Astrocyte of the spinal cord (primary cell): ENCODE measurements at regions not wholly inside any gene's neighbourhood (a gene's known extent, or its start where the extent isn't known, plus 50 kb on each side); places are given as distances from the start of the nearest gene placed in this dataset.

ENCODE experiments used
- DNase-seq: peaks from one replicate; pipeline ENCODE4 v3.0.0; 2011; ENCODE audit warnings: low read depth, low spot score
- H3K4me3 ChIP-seq: 2 replicates; pipeline ENCODE4 v1.5.1; 2011; ENCODE audit warnings: low read depth, mild to moderate bottlenecking, low read length, moderate library complexity
- in situ Hi-C: cut with HindIII; loops from 2 replicates; pipeline ENCODE4 v1.10.0; 2017; ENCODE audit warnings: low sequenced_read_pairs
- TF ChIP-seq, protein P1 (sequence below): IDR thresholded peaks from 2 replicates; pipeline ENCODE4 v1.5.1; 2012; ENCODE audit warnings: low read depth, mild to moderate bottlenecking, low read length, inconsistent platforms

DNA sequence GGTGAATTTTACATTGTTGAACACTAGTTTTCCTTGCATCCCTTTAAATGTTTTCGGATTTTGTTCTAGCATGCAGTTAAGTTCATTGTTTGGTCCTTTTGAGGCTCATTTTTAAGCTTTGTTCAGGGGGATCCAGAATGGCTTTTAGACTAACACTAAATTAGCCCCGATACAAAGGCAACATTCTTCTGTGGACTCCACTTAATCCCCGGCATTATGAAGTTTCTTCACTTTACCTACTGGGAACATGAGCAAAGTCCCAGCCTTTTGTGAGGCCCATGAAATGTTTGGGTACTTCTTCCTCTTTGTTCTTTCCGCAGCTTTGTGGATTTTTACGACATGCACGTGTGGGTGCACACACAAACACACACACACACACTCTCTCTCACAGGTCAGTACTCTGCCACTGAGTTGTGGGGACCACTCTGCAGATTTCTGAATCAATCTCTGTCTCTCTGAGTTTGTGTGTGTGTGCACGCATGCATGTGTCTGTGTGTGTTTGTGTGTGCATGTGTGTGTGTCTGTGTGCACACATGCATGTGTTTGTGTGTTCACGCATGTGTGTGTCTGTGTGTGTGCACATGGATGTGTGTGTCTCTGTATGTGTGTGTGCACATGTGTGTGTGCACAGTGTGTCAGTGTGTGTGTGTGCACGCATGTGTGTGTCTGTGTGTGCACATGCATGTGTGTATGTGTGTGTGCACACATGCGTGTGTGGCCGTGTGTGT, 240.4 kb upstream of the TNRC6C start:
- DNase-seq = no peak
- H3K4me3 ChIP-seq = no peak overlapping the region
- in situ Hi-C loops = no loop called here
- TF ChIP-seq, protein P1, sequence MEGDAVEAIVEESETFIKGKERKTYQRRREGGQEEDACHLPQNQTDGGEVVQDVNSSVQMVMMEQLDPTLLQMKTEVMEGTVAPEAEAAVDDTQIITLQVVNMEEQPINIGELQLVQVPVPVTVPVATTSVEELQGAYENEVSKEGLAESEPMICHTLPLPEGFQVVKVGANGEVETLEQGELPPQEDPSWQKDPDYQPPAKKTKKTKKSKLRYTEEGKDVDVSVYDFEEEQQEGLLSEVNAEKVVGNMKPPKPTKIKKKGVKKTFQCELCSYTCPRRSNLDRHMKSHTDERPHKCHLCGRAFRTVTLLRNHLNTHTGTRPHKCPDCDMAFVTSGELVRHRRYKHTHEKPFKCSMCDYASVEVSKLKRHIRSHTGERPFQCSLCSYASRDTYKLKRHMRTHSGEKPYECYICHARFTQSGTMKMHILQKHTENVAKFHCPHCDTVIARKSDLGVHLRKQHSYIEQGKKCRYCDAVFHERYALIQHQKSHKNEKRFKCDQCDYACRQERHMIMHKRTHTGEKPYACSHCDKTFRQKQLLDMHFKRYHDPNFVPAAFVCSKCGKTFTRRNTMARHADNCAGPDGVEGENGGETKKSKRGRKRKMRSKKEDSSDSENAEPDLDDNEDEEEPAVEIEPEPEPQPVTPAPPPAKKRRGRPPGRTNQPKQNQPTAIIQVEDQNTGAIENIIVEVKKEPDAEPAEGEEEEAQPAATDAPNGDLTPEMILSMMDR = no peak

DNA sequence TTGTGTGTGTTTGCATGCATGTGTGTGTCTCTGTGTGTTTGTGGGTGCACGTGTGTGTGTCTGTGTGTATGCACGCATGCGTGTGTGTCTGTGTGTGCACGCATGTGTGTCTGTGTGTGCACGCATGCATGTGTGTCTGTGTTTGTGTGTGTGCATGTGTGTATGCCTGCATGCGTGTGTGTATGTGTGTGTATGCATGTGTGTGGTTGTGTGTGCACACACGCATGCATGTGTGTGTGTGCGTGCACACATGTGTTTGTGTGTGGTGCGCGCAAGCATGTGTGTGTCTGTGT, 239.9 kb upstream of the TNRC6C start:
- DNase-seq = no peak
- TF ChIP-seq, protein P1 = no peak
- H3K4me3 ChIP-seq = no peak overlapping the region
- in situ Hi-C loops = no loop called here

DNA sequence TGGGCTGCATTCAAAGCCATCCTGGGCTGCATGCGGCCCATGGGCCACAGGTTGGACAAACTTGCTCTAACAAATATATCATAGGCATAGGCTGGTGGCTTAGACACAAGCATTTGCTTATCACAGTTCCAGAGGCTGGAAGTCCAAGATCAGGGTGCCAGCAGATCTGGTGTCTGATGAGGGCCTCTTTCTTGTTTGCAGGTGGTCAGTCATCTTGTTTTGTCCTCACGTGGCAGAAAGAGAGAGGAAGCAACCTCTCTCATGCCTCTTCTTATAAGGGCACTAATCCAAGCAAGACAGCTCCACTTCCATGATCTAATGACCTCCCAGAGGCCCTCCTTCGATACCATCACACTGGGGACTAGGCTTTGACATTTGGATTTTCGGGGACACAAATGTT, 238.7 kb upstream of the TNRC6C start:
- TF ChIP-seq, protein P1 = no peak

DNA sequence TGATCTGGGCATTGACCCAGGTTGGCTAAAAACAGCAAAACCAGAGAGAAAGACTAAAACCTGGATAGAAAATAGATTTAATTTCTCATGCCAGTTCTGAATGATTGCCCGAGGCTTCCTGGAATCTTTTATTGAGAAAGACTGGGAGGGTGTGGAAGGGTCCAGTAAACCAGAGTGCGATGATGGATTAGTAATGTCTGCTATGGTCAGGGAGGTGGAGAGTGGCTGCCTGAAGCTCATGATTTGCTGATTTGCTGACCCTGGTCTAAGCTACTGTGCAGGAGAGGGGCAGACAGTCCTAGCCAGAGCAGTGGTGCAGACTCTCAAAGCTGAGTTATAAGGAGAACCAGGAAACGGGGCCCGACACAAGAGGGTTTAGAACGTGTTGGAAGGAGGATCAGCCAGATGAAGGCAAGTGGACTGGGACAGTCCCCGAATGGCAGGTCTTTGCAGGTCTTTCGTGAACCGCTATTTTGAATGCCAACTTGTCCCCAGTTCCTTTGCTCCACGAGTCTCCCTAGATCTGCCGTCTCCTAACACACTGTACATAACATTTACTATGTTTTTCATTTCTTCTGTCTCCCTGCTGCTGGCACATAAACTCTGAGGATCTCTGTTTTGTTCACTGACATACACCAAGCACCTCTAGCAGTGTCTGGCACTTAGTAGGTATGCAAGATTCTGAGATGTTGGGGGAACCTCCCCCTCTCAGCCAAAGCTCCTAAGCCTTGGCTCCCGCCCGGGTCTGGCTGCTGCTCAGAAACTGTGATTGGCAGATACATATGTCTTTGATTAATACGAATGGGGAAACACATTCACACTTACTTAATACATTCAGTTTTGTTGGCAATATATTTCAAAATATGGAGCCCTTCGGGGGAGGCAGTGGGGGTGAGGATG, 237.3 kb upstream of the TNRC6C start:
- no peak overlapping the region for H3K4me3 ChIP-seq
- TF ChIP-seq, protein P1 = no peak
- DNase-seq = no peak
- in situ Hi-C loops = no loop called here

More for the DNA sequence above, 238.7 kb upstream of the TNRC6C start:
- no peak for DNase-seq
- in situ Hi-C loops = no loop called here
- no peak overlapping the region for H3K4me3 ChIP-seq

DNA sequence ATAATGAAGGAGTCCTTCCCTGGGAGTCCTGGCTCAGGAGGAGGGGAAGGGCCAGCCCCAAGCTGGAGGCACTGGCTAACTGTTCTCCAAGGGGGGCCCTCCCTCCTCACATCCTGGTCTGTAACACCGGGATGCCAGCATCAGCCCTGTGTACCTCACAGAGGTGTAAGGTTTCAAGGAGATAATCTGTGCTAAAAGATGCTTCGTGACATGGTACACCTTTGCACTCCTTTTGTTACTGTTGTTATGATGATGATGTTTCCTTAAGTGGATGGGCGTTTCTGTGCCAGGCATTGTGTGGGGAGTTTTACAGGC, 236.7 kb upstream of the TNRC6C start:
- no peak for DNase-seq
- no peak overlapping the region for H3K4me3 ChIP-seq
- in situ Hi-C loops = no loop called here
- TF ChIP-seq, protein P1 = no peak

DNA sequence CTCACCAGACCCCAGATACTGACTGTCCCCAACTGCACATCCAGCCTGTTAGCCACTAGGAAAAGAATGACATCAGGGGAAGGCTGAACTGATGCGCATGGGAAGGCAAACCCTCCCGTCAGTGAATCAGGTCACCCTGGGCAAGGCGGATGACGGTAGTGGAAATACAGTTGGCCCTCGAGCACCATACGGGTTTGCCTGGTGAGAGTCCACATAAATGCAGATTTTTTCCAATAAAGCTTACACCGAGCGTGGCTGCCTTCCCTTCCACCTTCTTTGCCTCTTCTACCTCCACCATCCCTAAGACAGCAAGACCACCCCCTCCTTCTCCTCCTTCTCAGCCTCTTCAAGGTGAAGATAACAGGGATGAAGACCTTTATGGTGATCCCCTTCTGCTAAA, 236.1 kb upstream of the TNRC6C start:
- in situ Hi-C loops = no loop called here
- DNase-seq = no peak

More for the DNA sequence above, 236.1 kb upstream of the TNRC6C start:
- H3K4me3 ChIP-seq = no peak overlapping the region
- TF ChIP-seq, protein P1 = no peak
